Epidermal melanocyte (primary cell): ENCODE measurements at regions not wholly inside any gene's neighbourhood (a gene's known extent, or its start where the extent isn't known, plus 50 kb on each side); places are given as distances from the start of the nearest gene placed in this dataset.
"Not testable (repeated sequence)": the region's sequence is repeated elsewhere in the genome, so short reads cannot be mapped to it uniquely, and the experiment has no call there.

Experiments
- DNase-seq: peaks from one replicate; pipeline ENCODE4 v3.0.0; 2011; ENCODE audit warnings: low spot score; ENCODE audit not compliant: insufficient read length

GRCh38 chr5:138647794-138648410 is 72.7 kb upstream of the HSPA9 start:
- DNase-seq: no peak

DNA sequence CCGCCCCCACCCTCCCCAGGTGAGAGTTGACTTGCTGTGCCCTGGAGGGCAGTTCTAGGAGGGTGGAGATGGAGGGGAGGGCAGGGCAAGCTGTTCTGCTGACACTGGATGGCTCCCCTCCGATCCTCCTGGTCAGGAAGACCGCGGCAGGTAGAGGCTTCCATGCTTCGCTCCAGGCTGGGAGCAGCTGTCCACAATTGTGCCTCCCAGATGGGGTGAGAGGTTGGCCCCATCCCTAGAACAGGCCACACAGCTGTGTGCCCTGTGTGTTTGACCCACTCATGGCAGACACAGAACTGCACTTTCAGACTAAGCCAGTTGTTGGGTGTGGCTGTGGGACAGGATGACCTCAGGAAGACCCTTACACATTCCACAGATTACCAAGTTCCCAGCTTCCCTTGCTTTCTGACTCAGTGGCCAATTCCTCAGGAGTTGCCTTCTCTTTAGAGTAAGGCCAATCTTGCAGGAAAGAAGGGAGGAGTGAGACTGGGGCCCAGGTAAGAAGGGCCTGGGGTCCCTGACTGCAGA is 72.1 kb upstream of the HSPA9 start:
- no peak for DNase-seq

GRCh38 chr5:138646671-138647070 is 71.5 kb upstream of the HSPA9 start:
- no peak for DNase-seq

- no peak for DNase-seq
These were observed 70.8 kb upstream of the HSPA9 start for GRCh38 chr5:138645778-138646575.

- DNase-seq: no peak
These were observed 68.0 kb upstream of the HSPA9 start for GRCh38 chr5:138643040-138643791.

DNA sequence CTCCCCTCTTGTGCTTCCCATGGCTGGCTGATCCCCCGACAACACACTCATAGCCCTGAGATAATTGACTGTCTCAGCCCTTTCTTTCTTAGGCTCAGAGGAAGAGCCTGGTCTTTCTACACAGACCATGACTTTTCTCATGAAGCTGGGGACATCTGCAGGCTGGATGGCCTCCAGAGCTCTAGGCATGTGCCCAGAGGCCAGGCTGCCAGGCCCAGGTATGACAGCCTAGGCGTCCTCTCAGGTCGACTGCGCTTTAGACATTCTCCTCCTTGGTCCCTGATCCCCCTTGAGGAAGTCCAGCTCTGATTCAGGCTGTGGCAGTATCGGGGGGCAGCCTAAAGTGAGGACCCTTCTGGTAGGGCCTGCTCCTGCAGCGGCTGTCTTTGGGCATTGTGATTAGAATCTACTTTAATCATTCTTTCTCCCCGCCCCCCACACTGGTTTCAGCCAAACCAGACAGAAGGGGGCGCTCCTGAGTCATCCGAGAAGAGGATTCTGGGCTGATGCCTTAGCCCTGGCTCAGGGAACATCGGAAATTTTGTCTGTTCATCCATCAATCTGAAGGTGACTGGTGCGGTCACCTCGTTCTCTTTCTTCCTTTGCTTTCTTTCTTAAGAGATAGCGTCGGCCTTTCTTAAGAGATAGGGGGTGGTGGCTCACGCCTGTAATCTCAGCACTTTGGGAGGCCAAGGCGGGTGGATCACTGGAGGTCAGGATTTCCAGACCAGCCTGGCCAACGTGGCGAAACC is 66.5 kb upstream of the HSPA9 start:
- no peak for DNase-seq

DNA sequence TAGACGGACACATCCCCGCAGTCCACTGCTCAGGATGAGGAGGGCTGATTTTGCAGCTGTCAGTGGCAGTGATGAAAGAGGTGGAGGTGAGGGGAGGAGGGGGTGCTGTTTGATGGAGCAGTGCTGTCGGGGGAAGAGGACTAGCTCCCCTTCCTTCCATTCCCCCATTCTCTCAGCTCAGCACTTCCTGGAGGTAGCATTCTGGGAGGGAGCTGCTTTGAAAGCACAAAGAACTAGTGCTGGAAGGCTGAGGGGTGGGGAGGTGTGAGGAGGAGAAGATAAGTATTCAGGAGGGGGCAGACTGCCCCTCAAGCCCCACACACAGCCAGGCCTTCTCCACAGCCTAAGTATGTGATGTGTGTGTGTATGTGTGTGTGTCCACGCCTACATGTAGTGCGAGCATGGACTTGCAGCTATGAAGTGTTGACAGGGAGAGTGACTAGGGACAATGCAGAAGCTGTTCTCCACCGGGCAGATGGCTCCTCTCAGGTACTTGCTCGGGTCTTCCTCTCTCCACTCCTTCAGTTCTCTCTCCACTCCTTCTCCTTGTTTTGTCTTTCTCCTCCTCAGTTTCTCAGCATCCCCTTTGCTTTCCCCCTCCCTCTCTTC is 65.5 kb upstream of the HSPA9 start:
- no peak for DNase-seq

DNA sequence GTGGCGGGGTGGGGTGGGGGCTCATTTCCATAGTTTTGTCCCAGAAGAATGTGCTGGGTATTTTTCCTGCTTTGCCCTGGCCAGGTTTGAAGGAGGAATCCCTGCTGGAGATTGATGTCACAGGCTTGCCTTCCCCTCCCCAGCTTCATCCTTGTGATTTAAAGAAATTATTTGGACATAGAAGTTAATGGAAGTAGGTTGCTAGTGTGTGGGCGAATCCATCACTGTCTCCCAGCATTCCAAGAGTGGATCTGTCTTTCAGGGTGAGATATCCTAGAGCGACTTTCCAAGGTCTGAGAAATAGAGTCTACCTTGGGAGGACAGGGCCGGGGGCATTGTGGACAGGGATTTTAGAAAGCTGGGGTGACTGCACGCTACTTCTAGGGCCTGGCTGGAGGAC is 64.9 kb upstream of the HSPA9 start:
- DNase-seq: no peak

GRCh38 chr5:138639326-138639725 is 64.1 kb upstream of the HSPA9 start:
- no peak for DNase-seq

DNA sequence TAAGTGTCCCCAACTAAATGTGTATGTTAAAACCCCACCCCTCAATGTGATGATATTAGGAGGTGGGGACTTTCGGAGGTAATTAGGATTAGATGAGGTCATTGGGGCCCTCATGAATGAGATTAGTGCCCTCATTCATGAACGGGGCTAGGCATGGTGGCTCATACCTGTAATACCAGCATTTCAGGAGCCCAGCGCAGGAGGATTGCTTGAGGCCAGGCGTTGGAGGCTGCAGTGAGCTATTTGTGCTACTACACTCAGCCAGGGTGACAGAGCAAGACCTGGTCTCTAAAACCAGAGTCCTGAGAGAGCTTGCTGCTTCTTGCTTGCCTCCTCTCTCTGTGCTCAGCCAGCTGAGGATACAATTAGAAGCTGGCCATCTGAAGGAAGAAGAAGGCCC is 62.1 kb upstream of the HSPA9 start:
- DNase-seq: no peak

DNA sequence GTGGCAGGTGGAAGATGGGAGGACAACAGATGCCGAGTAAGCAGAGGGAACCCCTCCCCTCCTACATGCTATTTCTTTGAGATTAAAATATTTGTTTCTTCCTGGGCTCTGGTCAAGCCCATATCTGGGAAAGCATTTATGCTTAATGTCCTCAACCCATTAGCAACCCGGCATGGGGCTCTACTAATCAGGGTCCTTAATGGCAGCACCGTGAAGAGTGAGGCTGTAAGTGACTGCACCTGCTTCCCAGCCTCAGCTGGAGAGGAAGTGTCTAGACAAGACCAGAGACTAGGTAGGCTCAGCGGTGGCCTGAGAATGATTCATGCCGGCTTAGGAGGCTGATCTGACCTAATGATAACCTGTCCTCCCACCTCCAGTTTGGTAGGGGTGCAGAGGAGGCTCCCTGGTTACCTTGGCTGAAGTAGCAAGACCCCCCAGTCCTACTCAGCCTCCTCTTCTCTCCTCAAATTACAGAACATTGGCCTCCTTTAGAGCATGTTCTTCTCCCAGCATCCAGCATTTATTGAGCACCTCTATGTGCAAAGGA is 61.3 kb upstream of the HSPA9 start:
- DNase-seq: no peak

DNA sequence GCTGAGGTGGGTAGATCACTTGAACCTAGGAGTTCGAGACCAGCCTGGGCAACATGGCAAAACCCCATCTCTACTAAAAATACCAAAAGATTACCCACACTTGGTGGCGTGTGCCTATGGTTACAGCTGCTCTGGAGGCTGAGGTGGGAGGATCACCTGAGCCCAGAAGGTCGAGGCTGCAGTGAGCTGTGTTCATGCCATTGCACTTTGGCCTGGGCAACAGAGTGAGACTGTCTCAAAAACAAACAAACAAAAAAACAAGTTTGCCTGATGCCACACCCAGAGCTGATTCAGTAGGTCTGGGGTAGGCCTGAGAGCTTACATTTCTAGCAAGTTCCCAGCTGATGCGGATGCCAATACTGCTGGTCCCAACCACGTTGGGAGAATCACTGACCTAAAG is 60.5 kb upstream of the HSPA9 start:
- DNase-seq: no peak

- no peak for DNase-seq
These were observed 60.1 kb upstream of the HSPA9 start for GRCh38 chr5:138635265-138635664.

- DNase-seq: not testable (repeated sequence)
These were observed 59.6 kb upstream of the HSPA9 start for GRCh38 chr5:138634804-138635203.

- DNase-seq: no peak
These were observed 57.8 kb upstream of the HSPA9 start for GRCh38 chr5:138632900-138633489.

GRCh38 chr5:138631096-138631928 is 56.1 kb upstream of the HSPA9 start:
- DNase-seq: no peak

GRCh38 chr5:138629392-138629791 is 54.2 kb upstream of the HSPA9 start:
- no peak for DNase-seq

DNA sequence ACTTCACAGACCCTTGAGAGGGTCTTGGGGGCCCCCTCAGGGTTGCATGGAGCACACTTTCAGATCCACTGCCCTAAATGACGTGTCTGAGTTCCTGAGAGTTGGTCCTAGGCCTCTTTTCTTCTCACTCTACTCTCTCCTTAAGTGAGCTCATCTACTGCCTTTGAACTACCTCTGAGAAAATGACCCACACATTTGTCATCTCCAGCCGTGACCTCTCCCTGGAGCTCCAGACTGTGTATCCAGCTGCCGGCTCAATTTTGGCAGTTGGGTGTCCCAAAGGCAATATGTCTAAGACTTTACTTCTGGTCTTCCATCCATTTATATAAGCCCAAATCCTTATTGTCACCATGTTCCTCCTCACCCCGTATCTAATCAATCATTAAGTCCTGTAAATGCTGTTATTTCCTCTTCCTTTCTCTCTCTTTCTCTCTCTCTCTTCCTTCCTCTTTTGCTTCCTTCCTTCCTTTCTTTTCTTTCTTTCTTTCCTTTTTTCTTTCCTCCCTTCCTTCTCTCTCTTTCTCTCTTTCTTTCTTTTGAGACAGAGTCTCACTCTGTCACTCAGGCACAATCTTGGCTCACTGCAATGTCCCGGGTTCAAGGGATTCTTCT is 51.2 kb upstream of the HSPA9 start:
- DNase-seq: no peak

GRCh38 chr5:138625134-138625533 is 49.9 kb upstream of the HSPA9 start:
- DNase-seq: no peak
